IMR-90 (cell line): ENCODE measurements at regions not wholly inside any gene's neighbourhood (a gene's known extent, or its start where the extent isn't known, plus 50 kb on each side); places are given as distances from the start of the nearest gene placed in this dataset.

Source experiments
- ATAC-seq: fragments of 200-7000 bp; cut with Tn5 transposase; 2 replicates; pipeline ENCODE4 v1.9.1; 2020; ENCODE audit warnings: low read depth, mild to moderate bottlenecking, moderate library complexity
- BruUV-seq: library from RNA; stranded (reverse); fragments of 400-500 nt; replicated peaks from 2 replicates; lab custom pipeline; 2021; lab: Mats Ljungman, UMichigan
- CTCF ChIA-PET: fragments of 300-600 bp; formaldehyde crosslinking; extraction: SDS; loops from one replicate; lab custom pipeline; 2021; ENCODE audit warnings: antibody characterized with exemption; lab: Yijun Ruan, JAX
- POLR2A ChIA-PET: fragments of 300-600 bp; sonication (Branson Sonifier 250); formaldehyde crosslinking; loops from one replicate; lab custom pipeline; 2022; ENCODE audit warnings: antibody characterized with exemption; ENCODE audit not compliant: unreplicated experiment; lab: Charles Lee
- DNase-seq: peaks from one replicate; pipeline ENCODE4 v3.0.0; 2013
- H2AFZ ChIP-seq: replicated peaks from 2 replicates; pipeline ENCODE3; 2013; ENCODE audit warnings: low read length, mild to moderate bottlenecking; ENCODE audit not compliant: poor library complexity
- H2AK5ac ChIP-seq: 2 replicates; pipeline ENCODE4 v1.6.1; 2013; ENCODE audit warnings: low read depth, low read length, inconsistent platforms
- H2AK9ac ChIP-seq: replicated peaks from 2 replicates; pipeline ENCODE3; 2013; ENCODE audit warnings: mild to moderate bottlenecking, low read depth, low read length, moderate library complexity; ENCODE audit not compliant: poor library complexity
- H2BK120ac ChIP-seq: 2 replicates; pipeline ENCODE4 v1.6.1; 2013; ENCODE audit warnings: low read depth, low read length, inconsistent platforms
- H2BK15ac ChIP-seq: 3 replicates; pipeline ENCODE4 v1.6.1; 2013; ENCODE audit warnings: low read depth, low read length, inconsistent platforms
- H2BK20ac ChIP-seq: 2 replicates; pipeline ENCODE4 v1.6.1; 2013; ENCODE audit warnings: low read depth, mild to moderate bottlenecking, inconsistent platforms, low read length, moderate library complexity
- H2BK5ac ChIP-seq: 2 replicates; pipeline ENCODE4 v1.6.1; 2013; ENCODE audit warnings: mild to moderate bottlenecking, low read depth, low read length, inconsistent platforms; ENCODE audit not compliant: poor library complexity, severe bottlenecking
- H3K14ac ChIP-seq: replicated peaks from 2 replicates; pipeline ENCODE4 v1.6.1; 2013; ENCODE audit warnings: low read depth, low read length, inconsistent platforms
- H3K18ac ChIP-seq: 2 replicates; pipeline ENCODE4 v1.6.1; 2013; ENCODE audit warnings: low read depth, low read length, control low read depth
- H3K23ac ChIP-seq: 2 replicates; pipeline ENCODE4 v1.6.1; 2013; ENCODE audit warnings: low read depth, low read length, inconsistent platforms
- H3K27ac ChIP-seq: 2 replicates; pipeline ENCODE4 v1.5.1; 2013; ENCODE audit warnings: mild to moderate bottlenecking, control low read depth, low read length; ENCODE audit not compliant: insufficient read depth
- H3K27me3 ChIP-seq: 2 replicates; pipeline ENCODE4 v1.6.1; 2013; ENCODE audit warnings: low read length; ENCODE audit not compliant: control insufficient read depth, insufficient read depth
- H3K36me3 ChIP-seq: 2 replicates; pipeline ENCODE4 v1.6.1; 2013; ENCODE audit warnings: low read length, mixed read lengths; ENCODE audit not compliant: control insufficient read depth, insufficient read depth
- H3K4ac ChIP-seq: 2 replicates; pipeline ENCODE4 v1.6.1; 2013; ENCODE audit warnings: low read depth, low read length, inconsistent platforms
- H3K4me1 ChIP-seq: 2 replicates; pipeline ENCODE4 v1.6.1; 2013; ENCODE audit warnings: low read length, mixed read lengths; ENCODE audit not compliant: control insufficient read depth, insufficient read depth
- H3K4me2 ChIP-seq: 2 replicates; pipeline ENCODE4 v1.6.1; 2013; ENCODE audit warnings: low read depth, mild to moderate bottlenecking, control low read depth, low read length, moderate library complexity
- H3K4me3 ChIP-seq: 2 replicates; pipeline ENCODE4 v1.5.1; 2013; ENCODE audit warnings: low read depth, mild to moderate bottlenecking, control low read depth, low read length, moderate library complexity; ENCODE audit not compliant: insufficient read depth
- H3K56ac ChIP-seq: 2 replicates; pipeline ENCODE4 v1.6.1; 2013; ENCODE audit warnings: low read length, inconsistent platforms; ENCODE audit not compliant: insufficient read depth; ENCODE audit errors: extremely low read depth
- H3K79me1 ChIP-seq, 2 experiments: 2 replicates each; pipeline ENCODE4 v1.6.1; 2013; ENCODE audit warnings: low read length in 2 of 2, inconsistent platforms in 1 of 2, low read depth in 1 of 2
- H3K9ac ChIP-seq: 2 replicates; pipeline ENCODE4 v1.6.1; 2013; ENCODE audit warnings: low read depth, low read length, control low read depth
- H3K9me1 ChIP-seq: 2 replicates; pipeline ENCODE4 v1.6.1; 2013; ENCODE audit warnings: low read length, inconsistent platforms; ENCODE audit not compliant: insufficient read depth
- H3K9me3 ChIP-seq: 2 replicates; pipeline ENCODE4 v1.6.1; 2013; ENCODE audit warnings: low read length; ENCODE audit not compliant: control insufficient read depth, insufficient read depth
- H4K20me1 ChIP-seq: 2 replicates; pipeline ENCODE4 v1.6.1; 2013; ENCODE audit warnings: low read length, inconsistent platforms; ENCODE audit not compliant: insufficient read depth
- H4K5ac ChIP-seq: 2 replicates; pipeline ENCODE4 v1.6.1; 2013; ENCODE audit warnings: mild to moderate bottlenecking, low read depth, low read length, control low read depth
- H4K8ac ChIP-seq, 2 experiments: 2 replicates each; pipeline ENCODE4 v1.6.1; 2013; ENCODE audit warnings: low read depth in 2 of 2, low read length in 2 of 2, control low read depth in 1 of 2, inconsistent platforms in 1 of 2
- H4K91ac ChIP-seq: 2 replicates; pipeline ENCODE4 v1.6.1; 2013; ENCODE audit warnings: low read depth, low read length, inconsistent platforms; ENCODE audit not compliant: insufficient read depth
- BHLHE40 ChIP-seq: fragments of 150-350 bp; IDR thresholded peaks from 2 replicates; pipeline ENCODE4 v1.6.1; 2016; ENCODE audit warnings: mild to moderate bottlenecking, low read depth, low read length
- CEBPB ChIP-seq: IDR thresholded peaks from 2 replicates; pipeline ENCODE4 v1.6.1; 2012; ENCODE audit warnings: low read depth, low read length, improper control_type of control experiment
- CHD1 ChIP-seq: IDR thresholded peaks from 2 replicates; pipeline ENCODE4 v1.6.1; 2012; ENCODE audit warnings: low read depth, low read length, improper control_type of control experiment
- CTCF ChIP-seq: conservative IDR thresholded peaks from 2 replicates; pipeline ENCODE4 v1.5.1; 2012; ENCODE audit warnings: mild to moderate bottlenecking, low read depth, low read length, improper control_type of control experiment
- ELK1 ChIP-seq: fragments of 150-350 bp; IDR thresholded peaks from 2 replicates; pipeline ENCODE4 v1.6.1; 2016; ENCODE audit warnings: low read depth, mild to moderate bottlenecking, low read length, moderate library complexity, borderline replicate concordance
- FOS ChIP-seq: fragments of 150-350 bp; IDR thresholded peaks from 2 replicates; pipeline ENCODE4 v1.6.1; 2016; ENCODE audit warnings: low read depth, low read length
- MAFK ChIP-seq: IDR thresholded peaks from 2 replicates; pipeline ENCODE4 v1.6.1; 2012; ENCODE audit warnings: low read depth, low read length, improper control_type of control experiment
- MXI1 ChIP-seq: IDR thresholded peaks from 2 replicates; pipeline ENCODE4 v1.6.1; 2012; ENCODE audit warnings: low read depth, mild to moderate bottlenecking, low read length, moderate library complexity, borderline replicate concordance
- POLR2A ChIP-seq: IDR thresholded peaks from 2 replicates; pipeline ENCODE4 v1.6.1; 2012; ENCODE audit warnings: mild to moderate bottlenecking, low read depth, low read length
- RAD21 ChIP-seq: IDR thresholded peaks from 2 replicates; pipeline ENCODE4 v1.6.1; 2012; ENCODE audit warnings: low read length, improper control_type of control experiment
- RFX5 ChIP-seq: IDR thresholded peaks from 2 replicates; pipeline ENCODE4 v1.8.0; 2012; ENCODE audit warnings: low read depth, mild to moderate bottlenecking, low read length, moderate library complexity
- USF2 ChIP-seq: fragments of 150-350 bp; IDR thresholded peaks from 2 replicates; pipeline ENCODE4 v1.6.1; 2017; ENCODE audit warnings: mild to moderate bottlenecking, antibody characterized with exemption, low read length, low read depth
- WGBS, 2 experiments: methylation state at CpG; one replicate each; pipeline versions ENCODE4 v1.1.5 to v1.1.7; 2013; ENCODE audit warnings: missing lambda C conversion rate in 2 of 2; ENCODE audit not compliant: insufficient read length in 1 of 2; ENCODE audit errors: extremely low coverage in 2 of 2; 5-methylcytosine and 5-hydroxymethylcytosine counted together
- dilution Hi-C: fragments of 300-500 bp; cut with HindIII; formaldehyde crosslinking; loops from one replicate; pipeline ENCODE4 v1.14.3; 2018; ENCODE audit warnings: low sequenced_read_pairs; ENCODE audit not compliant: unreplicated experiment
- in situ Hi-C: fragments of 300-500 bp; cut with MboI; formaldehyde crosslinking; loops from 3 replicates; pipeline ENCODE4 v1.14.3; 2019; ENCODE audit warnings: low sequenced_read_pairs, inconsistent platforms, mixed read lengths
- intact Hi-C: fragments of 100-400 bp; cut with micrococcal nuclease; formaldehyde crosslinking; loops from 2 replicates; pipeline ENCODE4 v1.10.0; 2022

GRCh38 chr5:142506046-142506445 lies 179.8 kb downstream of the FGF1 start:
- Histone ChIP-seq H3K9me3 (no peaks in the 10 kb centered on the region), H2AFZ (no peak overlapping the region), H3K36me3 (no peaks in the 10 kb centered on the region), H2BK120ac (no peak overlapping the region), H3K27me3 (no peaks in the 10 kb centered on the region), H4K5ac (no peak overlapping the region), H2BK5ac (no peak overlapping the region), H4K8ac (no peak overlapping the region), H3K4me1 (no peaks in the 10 kb centered on the region; the same call in 1 of the 2 replicates), H3K18ac (no peak overlapping the region), H3K56ac (no peak overlapping the region), H3K79me1 (no peaks in the 10 kb centered on the region), H2BK15ac (no peak overlapping the region), H2BK20ac (no peak overlapping the region), H4K91ac (no peak overlapping the region), H3K9ac (no peak overlapping the region), H4K20me1 (no peaks in the 10 kb centered on the region), H2AK9ac (no peak overlapping the region), H3K9me1 (peaks cover 7% of the 10 kb centered on the region), H3K4me3 (no peak overlapping the region), H3K27ac (no peak overlapping the region), H3K4ac (no peak overlapping the region), H3K23ac (no peak overlapping the region), H3K4me2 (no peak overlapping the region), H3K14ac (peak overlapping the region; percentile 29; the same call in 1 of the 2 replicates), H2AK5ac (no peak overlapping the region)
- CTCF ChIA-PET: no interaction called here
- dilution Hi-C loops: no loop called here
- intact Hi-C loops: no loop called here
- BruUV-seq: no TSS peak
- DNase-seq (peak; percentile 57), ATAC-seq (no peak)
- TF ChIP-seq RFX5 (no peak), ELK1 (no peak), USF2 (no peak), BHLHE40 (no peak), FOS (no peak), CEBPB (no peak), CTCF (no peak), MAFK (no peak), MXI1 (no peak), POLR2A (no peak), CHD1 (no peak), RAD21 (no peak)
- in situ Hi-C loops: no loop called here
- WGBS, 2 experiments: no CpG with 5 or more reads among the region's 1 CpG
- POLR2A ChIA-PET: no interaction called here
